K562 (cell line): ENCODE measurements at regions not wholly inside any gene's neighbourhood (a gene's known extent, or its start where the extent isn't known, plus 50 kb on each side); places are given as distances from the start of the nearest gene placed in this dataset.
A peak's percentile ranks its signal among the peaks of the same experiment; 100 is the strongest.
"Not testable (repeated sequence)": the region's sequence is repeated elsewhere in the genome, so short reads cannot be mapped to it uniquely, and the experiment has no call there.

Experiments
- ATAC-seq: fragments of 200-7000 bp; cut with Tn5 transposase; 3 replicates; pipeline ENCODE4 v1.9.1; 2020; ENCODE audit warnings: moderate library complexity
- BruUV-seq: library from RNA; stranded (reverse); fragments of 400-500 nt; replicated peaks from 2 replicates; lab custom pipeline; 2021; lab: Mats Ljungman, UMichigan
- CTCF ChIA-PET: fragments of 300-600 bp; formaldehyde crosslinking; extraction: SDS; loops from one replicate; lab custom pipeline; 2021; ENCODE audit warnings: low intra/inter-chr PET ratio; lab: Yijun Ruan, JAX
- POLR2A ChIA-PET: fragments of 300-600, 350-650 bp; sonication (Branson Sonifier 250); formaldehyde crosslinking; extraction: SDS; loops from one replicate; lab custom pipeline; 2021; ENCODE audit warnings: antibody characterized with exemption, inconsistent platforms; lab: Yijun Ruan, JAX
- DNase-seq, 4 experiments: peaks; one replicate each; pipeline versions ENCODE4 v3.0.0 to v3.0.0-alpha.2; 2011 to 2018; ENCODE audit warnings: low spot score in 3 of 4, mixed read lengths in 3 of 4; ENCODE audit errors: extremely low read depth in 1 of 4
- FAIRE-seq: peaks from 2 replicates; lab custom pipeline; 2011; peaks lifted over from hg19 to GRCh38; lab: Jason Lieb, UNC
- H2AFZ ChIP-seq: 2 replicates; pipeline ENCODE4 v1.6.0; 2011; ENCODE audit warnings: low read depth, low read length, control low read depth, inconsistent platforms
- H3K27ac ChIP-seq: fragments of 200-600 bp; 3 replicates; pipeline ENCODE4 v1.8.0; 2011; ENCODE audit warnings: low read depth, mild to moderate bottlenecking, control low read depth, inconsistent platforms, low read length, moderate library complexity, mixed read lengths; ENCODE audit errors: extremely low read depth
- H3K27me3 ChIP-seq, 2 experiments: fragments of 300-600 bp in 1 of 2; 2 replicates in 1 of 2; 3 replicates in 1 of 2; pipeline versions ENCODE4 v1.6.0 to v1.8.0; 2011; ENCODE audit warnings: inconsistent platforms in 2 of 2, low read length in 2 of 2, mild to moderate bottlenecking in 1 of 2, mixed read lengths in 1 of 2, moderate library complexity in 1 of 2; ENCODE audit not compliant: control insufficient read depth in 2 of 2, insufficient read depth in 2 of 2
- H3K36me3 ChIP-seq: fragments of 300-600 bp; 3 replicates; pipeline ENCODE4 v1.8.0; 2011; ENCODE audit warnings: mild to moderate bottlenecking, low read length, inconsistent platforms; ENCODE audit not compliant: control insufficient read depth, insufficient read depth
- H3K4me1 ChIP-seq, 2 experiments: fragments of 200-600 bp in 1 of 2; replicated peaks in 1 of 2; 2 replicates in 1 of 2; 3 replicates in 1 of 2; pipeline versions ENCODE4 v1.5.1 to v1.8.0; 2011; ENCODE audit warnings: inconsistent platforms in 2 of 2, low read length in 2 of 2, mild to moderate bottlenecking in 1 of 2, mixed read lengths in 1 of 2, moderate library complexity in 1 of 2; ENCODE audit not compliant: control insufficient read depth in 2 of 2, insufficient read depth in 2 of 2
- H3K4me2 ChIP-seq: 2 replicates; pipeline ENCODE4 v1.6.1; 2011; ENCODE audit warnings: low read length, control low read depth, inconsistent platforms, mixed read lengths; ENCODE audit not compliant: insufficient read depth
- H3K4me3 ChIP-seq: fragments of 200-600 bp; sonication (generic), shearing (Covaris generic); 2 replicates; pipeline ENCODE4 v1.5.1; 2016; ENCODE audit warnings: control low read depth, inconsistent platforms
- H3K79me2 ChIP-seq: fragments of 200-600 bp; 3 replicates; pipeline ENCODE4 v1.8.0; 2011; ENCODE audit warnings: low read length, inconsistent platforms; ENCODE audit not compliant: control insufficient read depth, insufficient read depth
- H3K9ac ChIP-seq, 2 experiments: 2 replicates each; pipeline versions ENCODE4 v1.6.0 to v1.6.1; 2011; ENCODE audit warnings: low read depth in 2 of 2, low read length in 2 of 2, control low read depth in 1 of 2, inconsistent platforms in 1 of 2, mild to moderate bottlenecking in 1 of 2, mixed read lengths in 1 of 2; ENCODE audit not compliant: insufficient read depth in 1 of 2
- H3K9me1 ChIP-seq: one replicate; pipeline ENCODE4 v1.6.0; 2011; ENCODE audit warnings: inconsistent platforms, mild to moderate bottlenecking, low read length, moderate library complexity; ENCODE audit not compliant: control insufficient read depth, insufficient read depth
- H3K9me3 ChIP-seq: replicated peaks from 2 replicates; pipeline ENCODE4 v1.5.1; 2011; ENCODE audit warnings: low read depth, low read length, inconsistent platforms; ENCODE audit not compliant: control insufficient read depth, insufficient read depth
- H4K20me1 ChIP-seq: replicated peaks from 2 replicates; pipeline ENCODE4 v1.6.1; 2011; ENCODE audit warnings: low read length, inconsistent platforms, mixed read lengths; ENCODE audit not compliant: control insufficient read depth, insufficient read depth
- FOXP1 ChIP-seq: sonication (generic); formaldehyde crosslinking; IDR thresholded peaks from 2 replicates; pipeline ENCODE4 v1.8.0; 2022; ENCODE audit warnings: mild to moderate bottlenecking, missing genetic modification reagents
- HDAC1 ChIP-seq, 2 experiments: fragments of 450-650 bp; IDR thresholded peaks; 2 replicates each; pipeline ENCODE4 v1.6.1; 2016 to 2017; ENCODE audit warnings: inconsistent platforms in 1 of 2, mild to moderate bottlenecking in 1 of 2, moderate library complexity in 1 of 2
- ILK ChIP-seq: fragments of 450-650 bp; IDR thresholded peaks from 2 replicates; pipeline ENCODE4 v1.6.1; 2016; ENCODE audit warnings: missing genetic modification characterization, low read depth, mild to moderate bottlenecking, missing compliant biosample characterization, moderate library complexity, borderline replicate concordance
- PKNOX1 ChIP-seq: fragments of 450-650 bp; IDR thresholded peaks from 2 replicates; pipeline ENCODE4 v1.6.1; 2016
- TRIM24 ChIP-seq, 2 experiments: fragments of 450-650 bp; IDR thresholded peaks; 2 replicates each; pipeline ENCODE4 v1.6.1; 2016
- WGBS: fragments of 100-300 bp; shearing (Covaris generic); methylation state at CpG from one replicate; pipeline ENCODE4 v1.1.6; 2016; ENCODE audit warnings: low coverage, mixed read lengths; ENCODE audit not compliant: insufficient coverage; ENCODE audit errors: missing lambda C conversion rate; 5-methylcytosine and 5-hydroxymethylcytosine counted together
- in situ Hi-C: fragments of 300-500 bp; cut with MboI; formaldehyde crosslinking; loops from 4 replicates; pipeline ENCODE4 v1.15.0; 2018; ENCODE audit warnings: inconsistent platforms, mixed read lengths
- intact Hi-C: fragments of 100-400 bp; cut with micrococcal nuclease; formaldehyde crosslinking; loops from 2 replicates; pipeline ENCODE4 v1.14.2; 2022

GRCh38 chr6:37084665-37085064 is 79.2 kb downstream of the FGD2 start:
- Histone ChIP-seq H3K4me1 (peaks cover 22 to 44% of the 10 kb centered on the region in 2 experiments), H3K27ac (peak overlapping the region; percentile 77; the same call in 2 of the 3 replicates), H2AFZ (peak overlapping the region; percentile 83)
- ATAC-seq, H3K79me2 ChIP-seq, H3K36me3 ChIP-seq, H3K9me1 ChIP-seq, H3K4me3 ChIP-seq, FAIRE-seq, H3K9me3 ChIP-seq, H4K20me1 ChIP-seq, intact Hi-C loops, DNase-seq, CTCF ChIA-PET, H3K4me2 ChIP-seq, BruUV-seq, H3K27me3 ChIP-seq, H3K9ac ChIP-seq, in situ Hi-C loops: not testable (repeated sequence)
- WGBS, result 61% methylated on average over 4 of the region's 4 CpGs
- POLR2A ChIA-PET, result interaction anchor here (0.5 to 2.0 kb wide), 6 partner anchors 11 to 26 kb away, joined by 3 to 7 read pairs (median 3); no protein-coding TSS in a partner anchor
- TF ChIP-seq PKNOX1 (peak; percentile 70; the same call in 1 of the 2 replicates), FOXP1 (CRISPR knock-in tag) (0 out of 2 replicates have a peak, but pooled peaks have one; percentile 31), ILK (tag) (0 out of 2 replicates have a peak, but pooled peaks have one; percentile 25), HDAC1 (IDR thresholded peaks at IDR 0.05) (0 out of 4 replicates have a peak, but pooled peaks of 1 of the 2 experiments have one; percentile 29), TRIM24 (IDR thresholded peaks at IDR 0.05) (0 out of 4 replicates have a peak, but pooled peaks of 1 of the 2 experiments have one; percentile 20)
